SK-N-SH (cell line): ENCODE measurements at regions not wholly inside any gene's neighbourhood (a gene's known extent, or its start where the extent isn't known, plus 50 kb on each side); places are given as distances from the start of the nearest gene placed in this dataset.

Experiments used
- FOSL2 ChIP-seq: IDR thresholded peaks from 2 replicates; pipeline ENCODE4 v1.4.0; 2012; ENCODE audit warnings: low read depth, mild to moderate bottlenecking, moderate library complexity, borderline replicate concordance
- FOXM1 ChIP-seq: IDR thresholded peaks from 2 replicates; pipeline ENCODE4 v1.4.0; 2012; ENCODE audit warnings: low read depth, mild to moderate bottlenecking
- GABPA ChIP-seq: IDR thresholded peaks from 2 replicates; pipeline ENCODE4 v1.4.0; 2012; ENCODE audit warnings: low read depth, mild to moderate bottlenecking
- MXI1 ChIP-seq: IDR thresholded peaks from 2 replicates; pipeline ENCODE4 v1.6.1; 2012; ENCODE audit warnings: mild to moderate bottlenecking, low read depth, low read length, improper control_type of control experiment
- NFIC ChIP-seq: IDR thresholded peaks from 2 replicates; pipeline ENCODE4 v1.4.0; 2012; ENCODE audit warnings: borderline replicate concordance
- POLR2AphosphoS5 ChIP-seq: IDR thresholded peaks from 2 replicates; pipeline ENCODE4 v1.6.1; 2012; ENCODE audit warnings: low read depth, low read length
- REST ChIP-seq: IDR thresholded peaks from 2 replicates; pipeline ENCODE4 v1.6.1; 2012; ENCODE audit warnings: mild to moderate bottlenecking, low read depth, low read length, moderate library complexity
- TEAD4 ChIP-seq: IDR thresholded peaks from 2 replicates; pipeline ENCODE4 v1.4.0; 2012; ENCODE audit warnings: mild to moderate bottlenecking, borderline replicate concordance; ENCODE audit not compliant: insufficient read depth
- TF ChIP-seq, protein P1 (sequence below): fragments of 200-600 bp; sonication (generic); IDR thresholded peaks from 2 replicates; pipeline ENCODE4 v1.6.1; 2017; ENCODE audit warnings: antibody characterized with exemption, mild to moderate bottlenecking, moderate library complexity

GRCh38 chr13:99752373-99752772, 219.2 kb downstream of the ZIC5 start:
- TF ChIP-seq, protein P1, sequence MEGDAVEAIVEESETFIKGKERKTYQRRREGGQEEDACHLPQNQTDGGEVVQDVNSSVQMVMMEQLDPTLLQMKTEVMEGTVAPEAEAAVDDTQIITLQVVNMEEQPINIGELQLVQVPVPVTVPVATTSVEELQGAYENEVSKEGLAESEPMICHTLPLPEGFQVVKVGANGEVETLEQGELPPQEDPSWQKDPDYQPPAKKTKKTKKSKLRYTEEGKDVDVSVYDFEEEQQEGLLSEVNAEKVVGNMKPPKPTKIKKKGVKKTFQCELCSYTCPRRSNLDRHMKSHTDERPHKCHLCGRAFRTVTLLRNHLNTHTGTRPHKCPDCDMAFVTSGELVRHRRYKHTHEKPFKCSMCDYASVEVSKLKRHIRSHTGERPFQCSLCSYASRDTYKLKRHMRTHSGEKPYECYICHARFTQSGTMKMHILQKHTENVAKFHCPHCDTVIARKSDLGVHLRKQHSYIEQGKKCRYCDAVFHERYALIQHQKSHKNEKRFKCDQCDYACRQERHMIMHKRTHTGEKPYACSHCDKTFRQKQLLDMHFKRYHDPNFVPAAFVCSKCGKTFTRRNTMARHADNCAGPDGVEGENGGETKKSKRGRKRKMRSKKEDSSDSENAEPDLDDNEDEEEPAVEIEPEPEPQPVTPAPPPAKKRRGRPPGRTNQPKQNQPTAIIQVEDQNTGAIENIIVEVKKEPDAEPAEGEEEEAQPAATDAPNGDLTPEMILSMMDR = no peak
- no peak for TF ChIP-seq TEAD4
- no peak for TF ChIP-seq POLR2AphosphoS5
- TF ChIP-seq FOSL2 = no peak
- TF ChIP-seq GABPA = no peak
- TF ChIP-seq NFIC = no peak
- no peak for TF ChIP-seq FOXM1
- TF ChIP-seq MXI1 = no peak
- no peak for TF ChIP-seq REST
